G401 (cell line): ENCODE measurements at regions not wholly inside any gene's neighbourhood (a gene's known extent, or its start where the extent isn't known, plus 50 kb on each side); places are given as distances from the start of the nearest gene placed in this dataset.

Experiments
- DNase-seq: peaks from one replicate; pipeline ENCODE4 v3.0.0-alpha.2; 2015; ENCODE audit warnings: low spot score
- in situ Hi-C: cut with HindIII; loops from 2 replicates; pipeline ENCODE4 v1.10.0; 2016; ENCODE audit warnings: low sequenced_read_pairs, mixed read lengths

DNA sequence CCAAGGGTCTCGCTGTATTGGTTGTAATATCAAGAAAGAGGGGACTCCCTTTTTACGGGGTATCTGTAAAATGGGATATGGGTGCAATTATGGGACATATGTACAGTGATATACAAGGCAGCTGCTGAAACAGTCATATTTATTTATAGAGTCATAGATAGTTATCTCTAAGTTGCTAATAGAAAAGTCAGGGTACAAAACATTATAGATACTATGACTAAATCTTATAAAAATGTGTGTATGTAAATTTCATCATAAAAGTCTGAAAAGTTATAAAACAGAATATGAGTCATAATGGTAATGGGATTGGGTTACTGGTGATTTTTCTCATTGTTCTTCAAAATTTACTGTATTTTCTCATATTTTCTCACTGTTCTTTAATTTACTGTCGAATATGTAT, 344.9 kb upstream of the SLCO3A1 start:
- no peak for DNase-seq
- in situ Hi-C loops: no loop called here

DNA sequence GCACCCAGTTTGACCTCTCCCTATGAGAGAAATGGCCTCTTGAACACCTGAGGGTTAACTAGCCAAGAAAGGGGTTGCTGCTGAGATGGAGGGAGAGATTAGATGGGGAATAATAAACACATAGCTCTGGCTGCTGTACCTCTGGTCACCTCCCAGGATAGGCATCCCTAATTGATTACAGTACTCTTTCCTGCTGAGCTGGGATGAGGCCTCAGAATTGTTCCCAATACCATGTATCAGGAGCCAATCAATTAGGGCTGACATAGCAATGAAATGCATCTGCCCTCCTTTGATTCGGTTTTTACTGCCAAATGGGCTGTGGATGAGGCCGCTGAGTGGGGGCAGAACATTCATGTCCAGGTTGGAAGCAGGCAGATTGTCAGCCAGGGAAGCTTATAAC, 339.4 kb upstream of the SLCO3A1 start:
- in situ Hi-C loops: no loop called here
- DNase-seq: no peak

DNA sequence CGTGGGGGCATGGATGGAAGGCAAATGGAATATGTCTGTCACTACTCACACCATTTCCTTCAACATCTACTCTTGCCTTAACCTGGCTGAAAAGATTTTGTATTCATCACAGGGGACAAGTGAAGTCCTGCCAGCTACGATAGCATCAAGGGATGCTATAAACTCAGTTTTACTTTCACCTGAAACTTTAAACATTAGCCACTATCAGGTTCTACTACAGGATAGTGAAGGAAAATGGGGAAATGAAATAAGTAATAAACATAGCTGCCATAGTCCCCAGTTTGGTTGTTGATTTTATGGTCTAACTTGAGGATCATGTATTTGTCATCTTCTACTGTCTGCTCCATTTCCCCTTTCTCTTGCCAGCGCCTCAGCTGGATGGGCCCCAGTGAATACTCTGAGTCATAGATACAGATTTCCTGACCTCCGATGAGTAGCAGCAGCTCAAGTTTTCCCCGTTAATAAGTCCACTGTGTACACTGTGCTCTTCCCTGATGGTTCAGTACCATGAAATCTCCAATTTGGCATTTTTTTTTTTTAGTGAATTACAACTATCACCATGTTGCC, 338.2 kb upstream of the SLCO3A1 start:
- in situ Hi-C loops: no loop called here
- no peak for DNase-seq

DNA sequence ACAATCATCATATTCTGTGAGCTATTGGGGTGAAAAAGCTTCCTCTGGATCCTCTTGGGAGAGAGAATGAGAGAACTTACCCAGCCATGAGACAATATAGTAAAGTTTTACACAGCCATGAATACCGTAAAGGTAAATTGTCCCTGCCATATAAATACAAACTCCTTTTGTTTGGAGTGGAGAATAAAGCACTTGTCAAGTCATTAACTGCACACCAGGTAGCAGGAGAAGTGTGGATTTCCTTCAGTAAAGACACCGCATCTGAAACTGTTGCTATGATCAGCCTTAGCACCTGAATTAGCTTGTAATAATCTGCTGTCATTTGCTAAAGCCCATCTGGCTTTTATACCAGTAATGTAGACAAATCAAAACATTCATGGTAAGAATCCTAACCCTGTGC, 336.6 kb upstream of the SLCO3A1 start:
- DNase-seq: no peak
- in situ Hi-C loops: no loop called here

DNA sequence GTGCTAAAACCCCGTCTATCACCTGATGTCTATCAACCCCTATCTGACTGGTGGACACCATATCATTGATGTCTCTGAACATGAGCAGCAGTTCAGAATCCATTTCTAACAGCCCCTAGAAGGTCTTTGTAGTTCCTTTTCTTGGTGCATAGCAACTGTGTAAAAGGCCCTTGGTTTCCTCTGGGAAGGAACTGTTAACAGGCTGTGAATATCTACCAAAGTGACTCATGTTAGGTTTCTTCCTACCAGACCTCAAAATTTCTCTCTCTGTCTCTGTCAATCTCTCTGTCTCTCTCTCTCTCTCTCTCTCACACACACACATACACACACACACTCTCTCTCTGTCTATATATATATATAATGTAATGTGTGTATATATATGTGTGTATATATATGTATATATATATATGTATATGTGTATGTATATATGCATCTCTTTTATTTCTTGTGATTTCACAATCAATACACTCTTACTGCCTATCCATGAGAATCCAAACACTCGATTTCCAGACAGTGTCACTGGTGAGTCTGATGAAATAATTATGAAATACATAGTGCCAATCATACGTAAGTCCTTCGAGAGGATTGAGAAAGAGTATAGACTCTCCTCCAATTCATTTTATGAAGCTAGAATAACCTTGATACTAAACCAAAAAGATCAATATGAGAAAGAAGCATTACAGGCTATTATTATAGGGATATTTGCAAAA, 335.9 kb upstream of the SLCO3A1 start:
- in situ Hi-C loops: no loop called here
- no peak for DNase-seq

DNA sequence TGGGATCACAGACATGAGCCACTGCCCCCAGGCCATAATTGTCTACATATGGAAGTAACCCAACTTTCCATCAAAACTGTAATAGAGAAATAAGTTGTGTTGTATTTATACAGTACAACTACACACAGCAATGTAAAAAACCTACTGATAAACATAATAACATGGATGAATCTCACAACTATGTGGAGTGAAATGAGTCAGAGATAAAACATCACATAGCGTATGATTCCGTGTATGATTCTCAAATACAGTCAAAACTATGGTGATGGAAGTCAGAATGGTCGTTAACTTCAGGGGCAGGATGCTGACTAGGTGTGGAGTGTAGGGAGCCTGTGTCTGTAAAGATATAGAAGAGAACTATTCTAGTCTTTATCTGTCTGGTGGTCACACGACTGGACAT, 332.7 kb upstream of the SLCO3A1 start:
- in situ Hi-C loops: no loop called here
- DNase-seq: no peak

DNA sequence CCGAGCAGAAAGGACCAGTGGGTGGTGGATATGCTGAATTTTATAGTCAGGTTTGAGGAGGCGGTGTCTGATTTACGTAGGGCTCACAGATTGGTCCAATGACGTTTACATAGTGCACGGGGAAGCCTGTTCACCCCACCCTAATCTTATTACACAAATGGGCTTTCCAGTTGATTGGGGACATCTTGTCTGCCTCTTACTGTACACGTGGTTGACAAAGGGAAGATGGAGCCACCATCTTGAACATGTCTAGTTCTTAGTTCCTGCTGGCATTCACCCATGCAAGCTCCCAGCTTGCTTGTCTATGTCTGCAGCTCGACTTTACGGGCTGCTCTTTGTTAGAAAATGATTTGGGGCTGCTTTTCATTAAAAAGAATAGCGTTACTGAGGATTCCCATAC, 332.0 kb upstream of the SLCO3A1 start:
- no peak for DNase-seq
- in situ Hi-C loops: no loop called here

DNA sequence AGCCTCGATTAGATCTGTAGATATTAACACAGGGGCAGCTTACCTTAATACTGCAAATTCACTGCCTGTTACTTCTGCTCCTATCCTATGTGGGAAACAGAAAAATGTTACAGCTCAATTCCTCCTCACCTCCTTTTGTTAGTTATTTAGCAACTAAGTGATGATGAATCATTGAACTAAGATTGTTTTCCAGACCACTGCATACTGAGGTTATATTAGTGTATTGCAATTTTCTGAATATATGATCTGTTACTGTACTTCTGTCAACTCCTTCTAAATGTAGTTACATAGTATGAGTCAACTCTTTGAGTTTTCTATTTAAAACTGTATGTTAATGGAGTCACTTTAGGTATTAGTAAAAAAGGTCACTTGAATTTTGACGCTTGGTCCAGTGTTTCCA, 331.5 kb upstream of the SLCO3A1 start:
- DNase-seq: no peak
- in situ Hi-C loops: no loop called here

DNA sequence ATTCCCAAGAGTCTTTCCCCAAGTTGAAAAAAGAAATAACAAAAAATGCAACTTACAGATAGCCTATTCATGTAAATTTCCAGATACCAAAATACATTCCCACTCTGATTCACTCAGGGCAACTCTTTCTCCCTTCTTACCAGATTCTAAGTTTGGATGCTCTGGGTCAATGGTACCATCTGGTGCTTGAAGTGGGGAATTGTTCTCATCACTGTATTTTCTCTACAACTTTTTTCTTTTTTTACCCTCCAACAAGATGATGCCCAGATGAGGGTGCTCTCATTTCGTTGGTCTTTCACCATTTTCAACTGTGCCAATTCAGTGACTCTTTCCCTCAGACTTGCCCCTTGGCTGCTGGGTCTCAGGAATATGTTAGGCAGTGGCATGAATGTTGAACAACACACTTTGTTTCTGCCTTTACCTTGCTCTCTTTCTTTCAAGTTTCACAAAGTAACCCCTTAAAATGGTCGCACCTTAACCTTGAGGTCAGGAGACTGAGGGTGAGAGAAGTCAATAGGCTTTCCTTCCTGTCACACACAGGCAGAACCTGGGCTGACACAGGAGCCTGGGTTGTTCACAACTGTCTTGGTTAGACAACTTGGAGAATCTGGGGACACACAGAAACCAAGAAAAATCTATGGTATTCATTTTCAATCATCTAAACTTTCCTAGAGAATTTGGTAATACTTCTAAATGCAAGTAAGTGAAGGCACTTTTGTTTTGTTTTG, 330.7 kb upstream of the SLCO3A1 start:
- DNase-seq: no peak
- in situ Hi-C loops: no loop called here

DNA sequence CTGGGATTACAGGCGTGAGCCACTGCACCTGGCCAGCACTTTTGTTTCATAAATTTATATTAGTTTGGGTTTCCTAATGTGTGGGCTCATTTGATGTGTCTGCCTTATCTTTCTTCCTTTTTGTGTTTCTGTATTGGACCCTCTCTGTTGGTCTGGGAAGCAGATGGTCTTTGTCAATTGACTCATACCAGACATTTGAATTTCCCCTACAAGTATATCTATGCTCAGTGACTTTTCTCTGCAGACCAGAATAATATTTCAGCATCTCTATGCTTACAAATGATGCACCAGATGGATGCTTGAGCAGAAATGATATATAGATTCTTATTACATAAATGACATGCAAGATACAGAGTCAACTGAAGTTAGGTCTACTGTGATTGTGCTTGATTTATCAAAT, 329.9 kb upstream of the SLCO3A1 start:
- in situ Hi-C loops: no loop called here
- DNase-seq: no peak

DNA sequence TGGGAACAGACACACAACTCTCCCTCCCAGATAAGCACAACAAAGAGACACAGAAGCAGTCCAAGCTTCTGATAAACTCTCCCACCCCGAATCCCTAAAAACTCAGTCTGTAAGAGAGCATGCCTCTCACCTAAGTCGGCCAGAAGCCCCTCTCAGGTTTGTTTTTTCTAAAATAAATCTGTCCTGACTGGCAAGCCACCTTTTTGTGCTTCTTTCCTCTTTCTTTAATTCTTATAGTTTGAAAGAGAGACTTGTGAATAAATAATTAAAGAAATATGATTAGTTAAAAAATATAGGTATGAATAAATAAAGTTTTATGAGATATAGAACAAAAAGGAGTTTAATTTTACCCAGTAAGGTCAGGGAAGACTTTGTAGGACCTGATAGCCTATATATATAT, 329.0 kb upstream of the SLCO3A1 start:
- in situ Hi-C loops: no loop called here
- DNase-seq: no peak

DNA sequence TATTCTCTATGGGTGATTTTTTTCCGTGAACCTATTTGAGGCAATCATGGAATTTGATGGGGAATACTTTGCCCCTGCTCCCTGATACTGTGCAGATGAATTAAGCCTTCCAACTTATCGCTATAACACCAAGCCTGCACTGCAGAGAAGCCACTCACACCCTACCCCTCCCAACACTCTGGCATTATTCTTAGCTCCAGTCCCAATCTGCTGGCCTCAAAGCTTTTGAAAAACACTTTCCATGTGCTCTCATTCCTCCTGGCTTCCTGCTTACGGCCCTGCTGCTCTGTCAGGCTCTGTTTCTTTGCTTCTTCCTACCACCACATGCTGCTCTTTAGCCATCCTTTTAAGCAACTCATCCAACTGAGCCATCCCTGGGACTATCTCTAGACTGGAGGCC, 327.8 kb upstream of the SLCO3A1 start:
- in situ Hi-C loops: no loop called here
- peak; percentile 84 for DNase-seq

DNA sequence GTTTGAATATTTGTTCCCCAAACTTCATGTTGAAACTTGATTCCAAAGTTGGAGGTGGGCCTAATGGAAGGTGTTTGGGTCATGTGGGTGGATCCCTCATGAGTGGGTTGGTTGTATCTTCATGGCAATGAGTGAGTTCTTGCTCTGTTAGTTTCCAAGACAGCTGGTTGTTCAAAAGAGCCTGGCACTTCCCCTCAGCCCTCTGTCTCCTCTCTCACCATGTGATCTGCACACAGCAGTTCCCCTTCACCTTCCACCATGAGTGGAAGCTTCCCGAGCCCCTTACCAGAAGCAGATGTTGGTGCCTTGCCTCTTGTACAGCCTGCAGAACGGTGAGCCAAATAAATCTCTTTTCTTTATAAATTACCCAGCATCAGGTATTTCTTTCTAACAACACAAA, 327.1 kb upstream of the SLCO3A1 start:
- in situ Hi-C loops: no loop called here
- DNase-seq: no peak

DNA sequence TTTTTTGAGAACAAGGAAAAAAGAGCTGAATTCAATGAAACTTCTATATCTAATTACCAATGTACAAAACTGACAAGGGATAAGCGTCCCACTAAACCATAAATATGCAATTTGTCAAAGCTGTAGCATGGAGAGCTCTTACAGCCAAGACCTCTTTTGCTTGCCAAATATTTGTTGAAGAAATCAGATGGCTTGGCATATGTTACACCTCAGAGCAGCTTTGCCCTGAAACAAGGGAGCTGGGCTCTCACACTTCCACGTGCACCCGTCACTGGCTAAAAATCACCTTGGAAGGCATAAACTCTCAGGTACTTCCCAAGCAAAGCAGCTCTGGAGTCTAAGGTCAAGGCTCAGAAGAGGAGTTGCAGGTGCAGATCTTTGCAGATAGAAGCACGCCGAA, 324.7 kb upstream of the SLCO3A1 start:
- DNase-seq: peak; percentile 95
- in situ Hi-C loops: no loop called here

DNA sequence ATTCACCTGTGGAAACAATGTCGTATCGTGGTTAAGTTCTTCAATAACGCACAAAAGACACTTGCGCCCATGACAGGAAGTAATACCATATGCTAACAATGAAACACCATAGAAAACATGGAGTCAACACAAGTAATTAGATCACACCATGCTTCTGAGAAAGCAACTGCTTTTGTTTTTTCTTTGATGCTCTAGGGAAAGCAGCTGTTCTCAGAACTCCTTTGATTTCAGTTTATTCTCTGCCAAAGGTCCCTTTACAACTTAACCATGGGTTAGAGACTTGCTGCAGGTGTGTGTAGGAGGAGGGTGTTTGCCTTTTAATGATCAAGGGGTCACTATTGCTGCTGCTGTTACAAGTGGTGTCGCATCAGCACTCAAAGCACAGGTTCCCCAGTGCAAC, 324.0 kb upstream of the SLCO3A1 start:
- in situ Hi-C loops: no loop called here
- no peak for DNase-seq

DNA sequence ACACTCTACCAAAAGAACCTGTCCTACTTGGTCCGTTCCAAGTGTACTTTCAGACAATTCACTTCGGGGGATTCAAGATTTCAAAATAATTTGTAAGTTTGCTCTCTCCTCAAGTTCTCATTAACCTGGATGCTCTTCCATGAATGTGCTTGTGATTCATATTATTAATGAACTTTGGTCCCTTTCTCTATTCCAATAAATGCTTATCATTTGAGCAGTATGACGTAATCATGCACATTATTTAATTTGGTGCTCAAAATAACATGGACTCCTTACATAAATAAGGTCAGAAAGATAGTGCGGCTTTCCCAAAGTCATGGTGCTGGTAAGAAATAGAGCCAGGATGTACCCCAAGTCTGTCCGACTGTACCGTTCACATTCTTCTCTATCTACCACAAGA, 323.2 kb upstream of the SLCO3A1 start:
- no peak for DNase-seq
- in situ Hi-C loops: no loop called here

DNA sequence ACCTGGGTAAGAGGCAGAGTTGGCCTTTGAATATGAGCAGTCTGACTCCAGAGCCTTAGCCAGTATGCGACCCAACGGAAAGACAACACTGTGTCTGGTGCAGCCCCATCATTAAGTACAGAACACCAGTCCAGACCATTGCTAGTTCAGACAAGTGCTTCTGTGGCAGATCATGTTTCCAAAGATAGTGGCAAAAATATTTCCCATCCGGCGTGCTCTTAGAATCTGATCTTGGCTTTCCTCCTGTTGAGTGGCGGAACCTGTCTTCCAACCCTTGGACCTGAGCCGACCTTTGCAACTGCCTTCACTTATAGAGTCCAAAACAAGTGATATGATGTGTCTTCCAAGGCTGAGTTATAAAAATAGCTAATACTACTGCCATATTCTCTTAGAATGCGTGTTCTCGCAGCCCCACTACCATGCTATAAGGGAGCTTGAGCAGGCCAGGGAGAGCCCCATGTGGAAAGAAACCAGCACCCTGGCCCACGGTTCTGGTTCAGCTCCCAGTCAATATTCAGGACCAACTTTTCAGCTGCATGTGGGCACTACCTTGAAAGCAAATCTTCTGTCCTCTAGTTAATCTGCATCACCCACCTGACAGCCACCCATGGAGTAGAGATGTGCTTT, 322.4 kb upstream of the SLCO3A1 start:
- in situ Hi-C loops: no loop called here
- DNase-seq: no peak

DNA sequence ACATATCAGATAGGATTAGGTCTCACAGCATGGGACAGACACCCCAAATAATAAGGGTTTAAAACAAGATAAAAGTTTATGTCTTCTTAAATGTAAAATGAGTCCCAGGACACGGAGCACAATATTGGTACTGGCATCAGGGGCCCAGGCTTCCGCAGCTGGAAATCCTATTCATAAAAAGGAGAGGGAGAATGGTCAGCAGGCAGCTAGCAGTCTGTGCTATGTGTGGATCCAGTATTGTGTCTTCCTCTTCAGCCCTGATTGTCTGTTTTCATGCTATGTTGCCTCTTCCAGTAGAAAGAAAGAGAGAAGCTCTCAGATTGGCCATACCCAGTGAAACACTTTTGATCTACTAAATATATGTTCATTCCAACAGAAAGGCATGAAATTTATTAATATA, 319.3 kb upstream of the SLCO3A1 start:
- in situ Hi-C loops: no loop called here
- DNase-seq: no peak

DNA sequence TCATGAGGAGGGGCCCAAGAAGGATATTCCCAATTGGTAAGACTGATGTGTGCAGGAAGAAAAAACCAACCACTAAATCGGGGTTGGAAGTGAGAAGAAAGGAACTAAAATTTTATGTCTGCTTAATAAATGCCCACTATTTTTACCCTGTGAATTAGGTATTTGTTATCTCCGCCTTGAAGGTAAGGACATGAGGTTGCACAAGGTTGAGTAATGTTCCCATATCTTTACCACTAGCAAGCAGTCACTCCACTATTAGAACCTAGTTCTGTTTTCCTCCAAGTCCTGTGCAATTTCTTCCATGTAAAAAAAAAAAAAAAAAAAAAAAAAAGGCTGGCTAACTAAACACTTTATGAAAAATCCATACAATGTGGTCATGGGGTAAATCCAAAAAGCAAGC, 318.5 kb upstream of the SLCO3A1 start:
- DNase-seq: no peak
- in situ Hi-C loops: no loop called here

DNA sequence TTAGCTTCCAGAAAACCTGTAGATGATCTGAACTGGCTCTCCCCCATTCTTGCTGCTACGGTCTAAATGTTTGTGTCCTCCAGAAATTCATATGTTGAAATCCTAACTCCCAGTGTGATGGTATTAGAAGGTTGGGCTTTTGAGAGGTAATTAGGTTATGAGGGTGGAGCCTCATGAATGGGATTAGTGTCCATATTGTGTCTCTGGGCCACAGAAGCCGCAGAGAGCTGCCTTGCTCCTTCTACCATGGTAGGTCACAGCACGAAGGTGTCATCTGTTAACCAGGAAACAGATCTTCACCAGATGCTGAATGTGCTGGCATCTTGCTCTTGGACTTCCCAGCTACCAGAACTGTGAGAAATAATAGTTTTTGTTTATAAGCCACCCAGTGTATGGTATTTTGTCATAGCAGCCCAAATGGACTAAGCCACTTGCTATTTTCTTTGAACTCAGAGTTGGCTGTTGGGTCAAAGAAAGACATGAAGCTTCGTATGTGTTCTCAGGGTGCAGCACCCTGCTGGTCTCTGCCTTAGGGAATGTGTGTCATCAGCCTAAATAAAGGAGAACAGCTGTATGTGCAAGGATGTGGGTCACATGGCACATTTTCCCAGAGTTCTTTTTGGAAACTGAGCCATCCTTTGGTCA, 317.5 kb upstream of the SLCO3A1 start:
- in situ Hi-C loops: no loop called here
- no peak for DNase-seq
